Heart right ventricle (tissue), 16 donors: ENCODE measurements at regions not wholly inside any gene's neighbourhood (a gene's known extent, or its start where the extent isn't known, plus 50 kb on each side); places are given as distances from the start of the nearest gene placed in this dataset.

Experiments
- ATAC-seq, 8 donors: fragments of 200-7000 bp; cut with Tn5 transposase; one replicate each; pipeline ENCODE4 v1.9.1; 2020; ENCODE audit warnings: mild to moderate bottlenecking in 8 of 8, moderate library complexity in 8 of 8, moderate number of reproducible peaks in 1 of 8
- DNase-seq, 2 donors: peaks; one replicate each; pipeline ENCODE4 v3.0.0-alpha.2; 2020
- H3K27ac ChIP-seq, 10 donors: fragments of 200-600 bp; sonication (generic) in 2 of 10; one replicate each; pipeline versions ENCODE4 v1.5.0 to v1.8.0; 2020 to 2022; ENCODE audit warnings: mild to moderate bottlenecking in 3 of 10
- H3K27me3 ChIP-seq, 7 donors: fragments of 200-600 bp; one replicate each; pipeline ENCODE4 v1.8.0; 2021 to 2022; ENCODE audit warnings: mild to moderate bottlenecking in 2 of 7
- H3K36me3 ChIP-seq, 9 donors: fragments of 200-600 bp; sonication (generic) in 1 of 9; one replicate each; pipeline versions ENCODE4 v1.5.0 to v1.8.0; 2020 to 2022; ENCODE audit warnings: mild to moderate bottlenecking in 2 of 9
- H3K4me1 ChIP-seq, 9 donors: fragments of 200-600 bp; sonication (generic) in 1 of 9; one replicate each; pipeline versions ENCODE4 v1.5.0 to v1.8.0; 2020 to 2022; ENCODE audit warnings: mild to moderate bottlenecking in 4 of 9
- H3K4me3 ChIP-seq, 10 donors: fragments of 200-600 bp; sonication (generic) in 2 of 10; one replicate each; pipeline versions ENCODE4 v1.5.0 to v1.8.0; 2020 to 2022; ENCODE audit warnings: mild to moderate bottlenecking in 7 of 10, moderate library complexity in 2 of 10
- H3K9me3 ChIP-seq, 11 donors: fragments of 200-600 bp in 10 of 11; sonication (generic) in 2 of 11; one replicate each; pipeline versions ENCODE4 v1.5.0 to v1.8.0; 2013 to 2022; ENCODE audit warnings: mild to moderate bottlenecking in 2 of 11, control low read depth in 1 of 11, moderate library complexity in 1 of 11
- WGBS, 2 donors: extraction: QIAGEN DNeasy Blood & Tissue Kit; methylation state at CpG; one replicate each; pipeline ENCODE4 v1.1.7; 2013; ENCODE audit warnings: inconsistent platforms in 1 of 2; 5-methylcytosine and 5-hydroxymethylcytosine counted together
- intact Hi-C, 10 donors: fragments of 100-400 bp; cut with DNase I; formaldehyde crosslinking; loops; one replicate each; pipeline versions ENCODE4 v1.11.1 to v1.14.2; 2022
- TF ChIP-seq, protein P1 (sequence below), 9 donors: fragments of 200-600 bp; sonication (generic) in 2 of 9; IDR thresholded peaks; one replicate each; pipeline versions ENCODE4 v1.5.0 to v1.8.0; 2021 to 2022; ENCODE audit warnings: antibody characterized with exemption in 9 of 9, mild to moderate bottlenecking in 5 of 9, moderate library complexity in 1 of 9
- donor health status: Arrhythmogenic right ventricular cardiomyopathy.
- donor health status: ischemic (EF 13 %, LVEDD 7.1; RV severe dilation, severe dysfunction).
- donor health status: healthy with polysubstance abuse.
- donor health status: DM: no; HTN: yes; CAD: no.
- donor health status: DM: no; HTN: no; CAD: no.
- donor health status: ischemic (EF 25% LVEDD 6.9; RV normal size, moderate dysfunction).
- donor health status: ischemic (EF 25% LVEDD 5.7; RV mildly dilated, moderate dysfunction).
- donor health status: healthy.
- donor health status: DM: yes; HTN: yes; CAD: no.
- donor health status: Ischemic cardiomyopathy.
- donor health status: ischemic (EF 35%, LVEDD 5.7; RV mildly dilated, moderate dysfunction).
- donor health status: nonischemic (EF 11% LVEDD 7.7; RV severe dilation, severe dysfunction).
- donor health status: DM: yes; HTN: yes; CAD: no.
- donor health status: PGD.
- donor health status: ischemic (EF 29% LVEDD 5.4; RV normal size, mild dysfunction).
- donor health status: nonischemic (EF 23%, LVEDD 6.1; RV moderate dilation, normal function).

DNA sequence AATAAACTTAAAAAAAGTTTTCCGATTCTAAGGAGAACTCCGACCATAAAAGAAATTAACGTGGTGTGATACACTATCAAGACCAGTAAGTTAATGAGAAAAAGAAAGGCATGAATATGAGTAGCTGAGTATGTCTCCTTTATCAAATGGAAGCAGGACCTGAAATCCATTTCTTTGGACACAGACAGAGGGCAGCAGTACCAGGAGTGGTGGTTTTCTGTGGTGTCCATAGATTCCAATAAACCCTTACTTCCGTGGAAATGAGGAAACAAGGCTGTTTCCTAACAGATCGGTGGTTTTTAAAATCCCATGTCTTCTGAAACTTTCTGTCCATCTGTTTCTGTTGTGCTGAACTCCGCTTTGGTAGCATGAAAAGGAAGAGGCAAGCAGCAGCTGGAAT lies 128.5 kb upstream of the TSPAN5 start:
- intact Hi-C loops, result no loop called here
- no peaks in the 10 kb centered on the region for H3K9me3 ChIP-seq
- no peaks in the 10 kb centered on the region for H3K27me3 ChIP-seq
- H3K4me1 ChIP-seq, result no peaks in the 10 kb centered on the region
- no peak overlapping the region for H3K27ac ChIP-seq
- ATAC-seq (no peak), DNase-seq (no peak)
- H3K4me3 ChIP-seq, result no peak overlapping the region
- no peaks in the 10 kb centered on the region for H3K36me3 ChIP-seq
- 65 to 76% methylated on average over 6 of the region's 6 CpGs for WGBS, 2 donors
- TF ChIP-seq, protein P1, sequence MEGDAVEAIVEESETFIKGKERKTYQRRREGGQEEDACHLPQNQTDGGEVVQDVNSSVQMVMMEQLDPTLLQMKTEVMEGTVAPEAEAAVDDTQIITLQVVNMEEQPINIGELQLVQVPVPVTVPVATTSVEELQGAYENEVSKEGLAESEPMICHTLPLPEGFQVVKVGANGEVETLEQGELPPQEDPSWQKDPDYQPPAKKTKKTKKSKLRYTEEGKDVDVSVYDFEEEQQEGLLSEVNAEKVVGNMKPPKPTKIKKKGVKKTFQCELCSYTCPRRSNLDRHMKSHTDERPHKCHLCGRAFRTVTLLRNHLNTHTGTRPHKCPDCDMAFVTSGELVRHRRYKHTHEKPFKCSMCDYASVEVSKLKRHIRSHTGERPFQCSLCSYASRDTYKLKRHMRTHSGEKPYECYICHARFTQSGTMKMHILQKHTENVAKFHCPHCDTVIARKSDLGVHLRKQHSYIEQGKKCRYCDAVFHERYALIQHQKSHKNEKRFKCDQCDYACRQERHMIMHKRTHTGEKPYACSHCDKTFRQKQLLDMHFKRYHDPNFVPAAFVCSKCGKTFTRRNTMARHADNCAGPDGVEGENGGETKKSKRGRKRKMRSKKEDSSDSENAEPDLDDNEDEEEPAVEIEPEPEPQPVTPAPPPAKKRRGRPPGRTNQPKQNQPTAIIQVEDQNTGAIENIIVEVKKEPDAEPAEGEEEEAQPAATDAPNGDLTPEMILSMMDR (IDR thresholded peaks at IDR 0.05), result peak in 2 of 9 donors; percentile 19 to 32

DNA sequence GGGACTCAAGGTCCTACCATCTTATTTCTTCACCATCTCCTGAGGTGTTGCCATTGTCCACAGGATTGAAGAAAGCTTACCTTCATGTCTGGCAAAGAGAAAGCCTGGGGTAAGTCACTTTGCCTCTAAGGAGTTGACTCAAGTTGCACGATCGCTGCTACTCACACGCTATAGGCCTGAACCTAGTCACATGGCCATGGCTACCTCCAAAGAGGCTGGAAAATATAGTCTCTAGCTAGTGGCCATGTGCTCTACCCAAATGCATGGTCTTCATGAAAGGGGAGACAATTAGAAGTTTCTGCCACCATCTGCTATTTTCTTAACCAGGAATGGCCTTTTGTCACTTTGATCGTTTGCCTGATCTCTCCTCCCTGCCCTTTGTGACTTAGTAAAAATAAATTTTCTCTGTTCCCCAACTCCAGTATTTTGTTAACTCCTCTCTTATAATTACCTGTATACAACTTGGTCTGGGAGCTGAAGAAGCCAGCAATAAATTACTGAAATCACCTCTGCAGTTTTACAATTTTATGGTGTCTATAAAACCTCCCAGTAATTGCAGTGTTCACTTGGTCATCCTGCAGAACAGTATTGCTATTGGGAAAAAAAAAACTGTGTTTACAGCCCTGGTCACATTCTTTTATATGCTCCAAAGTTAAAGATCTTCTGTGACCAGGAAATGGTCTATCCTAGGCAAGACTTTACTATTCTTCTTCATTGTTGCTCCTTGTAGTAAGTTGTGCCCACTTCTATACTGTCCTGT lies 126.7 kb upstream of the TSPAN5 start:
- no peak overlapping the region for H3K27ac ChIP-seq
- no peaks in the 10 kb centered on the region for H3K36me3 ChIP-seq
- no peak for ATAC-seq
- intact Hi-C loops, result no loop called here
- H3K9me3 ChIP-seq, result no peaks in the 10 kb centered on the region
- TF ChIP-seq, protein P1 (IDR thresholded peaks at IDR 0.05), result no peak
- H3K4me1 ChIP-seq, result no peaks in the 10 kb centered on the region
- no peak for DNase-seq
- H3K27me3 ChIP-seq, result no peaks in the 10 kb centered on the region
- no peak overlapping the region for H3K4me3 ChIP-seq
- 95 to 96% methylated on average over 4 of the region's 4 CpGs for WGBS, 2 donors

DNA sequence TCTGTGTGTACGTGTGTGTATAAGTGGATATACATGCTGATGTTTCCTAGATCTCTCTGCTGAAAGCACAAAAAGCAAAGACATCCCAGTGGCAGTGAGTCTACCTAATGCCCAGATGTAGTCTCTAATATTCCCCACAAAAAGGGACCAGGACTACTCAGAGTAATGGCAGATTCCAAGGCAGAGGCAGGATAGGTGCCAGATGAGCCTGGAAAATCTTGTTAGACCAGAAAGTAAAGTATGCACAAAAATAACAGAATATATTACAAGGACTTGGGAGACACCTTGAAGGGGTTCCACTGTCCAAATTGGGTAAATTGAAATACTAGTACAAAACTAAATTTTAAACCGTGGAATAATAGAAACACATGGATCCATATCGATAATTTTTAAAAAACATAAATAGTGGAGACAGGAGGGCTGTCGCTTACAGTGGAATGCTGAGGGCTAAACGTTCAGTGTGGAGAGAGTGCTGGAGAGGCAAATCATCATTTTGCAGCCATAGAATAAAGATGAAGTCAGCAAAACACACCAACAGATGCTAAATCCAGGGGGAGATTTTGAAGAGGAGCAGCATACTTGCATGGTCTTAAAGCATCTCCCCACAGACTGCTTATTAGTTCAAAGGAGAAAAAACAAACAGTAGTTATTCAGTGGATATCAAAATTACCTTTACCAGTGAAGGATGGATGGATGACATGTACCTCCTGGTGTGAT lies 123.4 kb upstream of the TSPAN5 start:
- TF ChIP-seq, protein P1 (IDR thresholded peaks at IDR 0.05), result no peak
- DNase-seq (no peak), ATAC-seq (no peak)
- WGBS, 2 donors, result 63 to 84% methylated on average over 5 of the region's 5 CpGs
- intact Hi-C loops, result no loop called here
- Histone ChIP-seq H3K36me3 (no peaks in the 10 kb centered on the region), H3K27ac (no peak overlapping the region), H3K27me3 (no peaks in the 10 kb centered on the region), H3K4me1 (no peaks in the 10 kb centered on the region), H3K9me3 (no peaks in the 10 kb centered on the region), H3K4me3 (no peak overlapping the region)

DNA sequence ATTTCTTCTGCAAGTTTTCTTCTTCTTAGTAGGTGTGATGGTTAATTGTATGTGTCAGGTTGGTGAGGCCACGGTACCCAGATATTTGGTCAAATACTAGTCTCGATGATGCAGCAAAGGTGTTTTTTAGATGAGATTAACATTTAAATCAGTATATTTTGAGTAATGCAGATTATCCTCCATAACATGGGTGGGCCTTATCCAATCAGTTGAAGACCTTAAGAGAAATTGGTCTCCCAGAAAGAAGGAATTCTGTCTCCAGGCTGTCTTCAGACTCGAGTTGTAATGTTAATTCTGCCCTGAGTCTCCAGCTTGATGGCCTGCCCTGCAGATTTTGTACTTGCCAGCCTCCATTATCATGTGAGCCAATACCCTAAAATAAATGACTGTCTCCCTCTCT lies 122.5 kb upstream of the TSPAN5 start:
- TF ChIP-seq, protein P1 (IDR thresholded peaks at IDR 0.05), result no peak
- intact Hi-C loops, result no loop called here
- Histone ChIP-seq H3K27ac (no peak overlapping the region), H3K4me1 (no peaks in the 10 kb centered on the region), H3K9me3 (no peaks in the 10 kb centered on the region), H3K4me3 (no peak overlapping the region), H3K27me3 (no peaks in the 10 kb centered on the region), H3K36me3 (no peaks in the 10 kb centered on the region)
- WGBS, 2 donors, result 73 to 87% methylated on average over 3 of the region's 3 CpGs
- no peak for DNase-seq
- no peak for ATAC-seq
